ENCODE measurements at regions not wholly inside any gene's neighbourhood (a gene's known extent, or its start where the extent isn't known, plus 50 kb on each side); places are given as distances from the start of the nearest gene placed in this dataset.

DNA sequence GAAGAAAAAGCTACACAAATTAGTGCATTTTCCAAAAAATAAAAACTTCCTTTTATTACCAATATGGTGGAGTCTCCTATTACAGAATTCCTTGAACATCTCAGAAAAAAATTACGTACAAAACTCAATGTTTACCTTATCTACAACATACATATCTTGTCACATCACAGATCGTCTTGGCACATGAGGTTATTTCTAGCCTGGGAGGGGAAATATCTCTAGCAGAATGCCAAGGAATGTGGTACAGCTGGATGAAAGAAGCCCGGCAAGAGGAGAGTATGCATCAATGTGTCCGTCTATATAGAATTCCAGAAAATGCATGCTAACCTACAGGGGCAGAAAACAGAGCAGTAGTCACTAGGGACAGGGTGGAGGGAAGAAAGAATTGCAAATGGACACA is 443.8 kb downstream of the ZSWIM6 start:
- H3K4me3 ChIP-seq, result no peak overlapping the region
- H3K4me1 ChIP-seq, result no peaks in the 10 kb centered on the region
- TF ChIP-seq POLR2A (IDR thresholded peaks at IDR 0.05) (no peak), CTCF (IDR thresholded peaks at IDR 0.05) (no peak)
- H3K27ac ChIP-seq, result no peak overlapping the region
- no peaks in the 10 kb centered on the region for H3K27me3 ChIP-seq
- no peaks in the 10 kb centered on the region for H3K36me3 ChIP-seq (ENCODE audit: low read depth, missing control alignments)
- H3K9me3 ChIP-seq, result no peaks in the 10 kb centered on the region
- intact Hi-C loops (cut with DNase I; ENCODE audit: low total_unique reads), result no loop called here
- DNase-seq, result no peak
- WGBS, 2 donors, result 51 to 58% methylated on average over 4 of the region's 4 CpGs

- TF ChIP-seq CTCF (IDR thresholded peaks at IDR 0.05) (no peak), POLR2A (IDR thresholded peaks at IDR 0.05) (no peak)
- WGBS, 2 donors, result 39 to 41% methylated on average over 6 of the region's 6 CpGs
These were observed 445.2 kb downstream of the ZSWIM6 start for GRCh38 chr5:61777292-61777691.

GRCh38 chr5:61779743-61780142 is 447.7 kb downstream of the ZSWIM6 start:
- no peaks in the 10 kb centered on the region for H3K9me3 ChIP-seq
- H3K27me3 ChIP-seq, result no peaks in the 10 kb centered on the region
- no peak for TF ChIP-seq CTCF (IDR thresholded peaks at IDR 0.05)
- no peak for TF ChIP-seq POLR2A (IDR thresholded peaks at IDR 0.05)
- no peaks in the 10 kb centered on the region for H3K36me3 ChIP-seq (ENCODE audit: low read depth, missing control alignments)
- 41 to 68% methylated on average over 2 of the region's 2 CpGs for WGBS, 2 donors
- no peak overlapping the region for H3K4me3 ChIP-seq
- no peak overlapping the region for H3K27ac ChIP-seq
- no peak for DNase-seq
- intact Hi-C loops (cut with DNase I; ENCODE audit: low total_unique reads), result no loop called here
- H3K4me1 ChIP-seq, result no peaks in the 10 kb centered on the region

More at GRCh38 chr5:61777292-61777691, 445.2 kb downstream of the ZSWIM6 start:
- H3K27me3 ChIP-seq, result no peaks in the 10 kb centered on the region
- intact Hi-C loops (cut with DNase I; ENCODE audit: low total_unique reads), result no loop called here
- H3K9me3 ChIP-seq, result no peaks in the 10 kb centered on the region
- DNase-seq, result no peak
- no peak overlapping the region for H3K27ac ChIP-seq
- no peak overlapping the region for H3K4me3 ChIP-seq
- no peaks in the 10 kb centered on the region for H3K4me1 ChIP-seq
- H3K36me3 ChIP-seq (ENCODE audit: low read depth, missing control alignments), result no peaks in the 10 kb centered on the region

- 89 to 90% methylated on average over 2 of the region's 2 CpGs for WGBS, 2 donors
- Histone ChIP-seq H3K9me3 (no peaks in the 10 kb centered on the region), H3K27me3 (no peaks in the 10 kb centered on the region), H3K36me3 (ENCODE audit: low read depth, missing control alignments) (no peaks in the 10 kb centered on the region), H3K4me1 (no peaks in the 10 kb centered on the region), H3K4me3 (no peak overlapping the region), H3K27ac (no peak overlapping the region)
- TF ChIP-seq POLR2A (IDR thresholded peaks at IDR 0.05), result no peak
- TF ChIP-seq CTCF (IDR thresholded peaks at IDR 0.05), result no peak
- intact Hi-C loops (cut with DNase I; ENCODE audit: low total_unique reads), result no loop called here
- DNase-seq, result no peak
These were observed 451.4 kb downstream of the ZSWIM6 start for GRCh38 chr5:61783481-61783880.

DNA sequence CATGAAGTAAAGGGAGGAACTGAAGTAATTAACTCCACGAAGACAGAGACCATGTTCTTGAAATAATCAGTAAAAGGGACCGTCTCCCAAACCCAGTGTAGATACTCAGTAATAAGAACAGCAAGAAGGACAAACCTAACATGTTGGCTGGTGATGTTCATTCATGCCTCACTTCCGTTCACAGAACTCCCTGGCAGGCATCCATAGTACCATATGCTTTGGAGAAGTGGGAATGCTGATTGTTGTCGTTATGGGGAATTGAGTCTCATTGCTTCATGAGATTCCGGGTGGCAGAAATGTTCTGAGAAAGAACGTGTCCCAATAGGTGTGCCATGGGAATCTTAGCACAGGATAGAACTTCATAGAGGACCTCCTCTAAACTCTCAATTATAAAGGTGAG is 452.3 kb downstream of the ZSWIM6 start:
- 24 to 41% methylated on average over 6 of the region's 6 CpGs for WGBS, 2 donors
- no peak for DNase-seq
- no peaks in the 10 kb centered on the region for H3K27me3 ChIP-seq
- H3K4me1 ChIP-seq, result no peaks in the 10 kb centered on the region
- intact Hi-C loops (cut with DNase I; ENCODE audit: low total_unique reads), result no loop called here
- TF ChIP-seq POLR2A (IDR thresholded peaks at IDR 0.05) (no peak), CTCF (IDR thresholded peaks at IDR 0.05) (no peak)
- H3K9me3 ChIP-seq, result no peaks in the 10 kb centered on the region
- no peak overlapping the region for H3K4me3 ChIP-seq
- H3K27ac ChIP-seq, result no peak overlapping the region
- H3K36me3 ChIP-seq (ENCODE audit: low read depth, missing control alignments), result no peaks in the 10 kb centered on the region

All from testis (tissue), 2 donors.